ENCODE measurements at regions not wholly inside any gene's neighbourhood (a gene's known extent, or its start where the extent isn't known, plus 50 kb on each side); places are given as distances from the start of the nearest gene placed in this dataset.

DNA sequence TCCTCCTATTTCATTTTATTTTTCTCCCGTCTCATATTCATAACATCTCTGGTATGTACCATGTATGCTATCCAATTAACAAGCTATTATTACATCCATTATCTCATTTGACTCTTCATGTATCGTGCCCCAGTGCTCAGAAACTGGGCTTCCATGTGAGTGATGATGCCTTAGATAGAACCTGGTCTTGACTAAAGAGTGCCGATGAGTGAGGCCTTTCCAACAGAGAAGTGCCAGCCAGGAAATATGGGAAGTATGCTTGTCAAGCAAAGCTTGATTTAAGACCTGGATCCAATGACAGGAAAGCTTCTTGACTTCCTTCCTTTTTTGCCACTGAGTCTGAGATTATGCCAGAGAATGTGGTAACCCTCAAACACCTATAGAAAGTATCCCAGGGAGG, 371.7 kb upstream of the FGF13 start:
- TF ChIP-seq, protein P1, sequence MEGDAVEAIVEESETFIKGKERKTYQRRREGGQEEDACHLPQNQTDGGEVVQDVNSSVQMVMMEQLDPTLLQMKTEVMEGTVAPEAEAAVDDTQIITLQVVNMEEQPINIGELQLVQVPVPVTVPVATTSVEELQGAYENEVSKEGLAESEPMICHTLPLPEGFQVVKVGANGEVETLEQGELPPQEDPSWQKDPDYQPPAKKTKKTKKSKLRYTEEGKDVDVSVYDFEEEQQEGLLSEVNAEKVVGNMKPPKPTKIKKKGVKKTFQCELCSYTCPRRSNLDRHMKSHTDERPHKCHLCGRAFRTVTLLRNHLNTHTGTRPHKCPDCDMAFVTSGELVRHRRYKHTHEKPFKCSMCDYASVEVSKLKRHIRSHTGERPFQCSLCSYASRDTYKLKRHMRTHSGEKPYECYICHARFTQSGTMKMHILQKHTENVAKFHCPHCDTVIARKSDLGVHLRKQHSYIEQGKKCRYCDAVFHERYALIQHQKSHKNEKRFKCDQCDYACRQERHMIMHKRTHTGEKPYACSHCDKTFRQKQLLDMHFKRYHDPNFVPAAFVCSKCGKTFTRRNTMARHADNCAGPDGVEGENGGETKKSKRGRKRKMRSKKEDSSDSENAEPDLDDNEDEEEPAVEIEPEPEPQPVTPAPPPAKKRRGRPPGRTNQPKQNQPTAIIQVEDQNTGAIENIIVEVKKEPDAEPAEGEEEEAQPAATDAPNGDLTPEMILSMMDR (IDR thresholded peaks at IDR 0.05; ENCODE audit: poor library complexity), result no peak
- no peak for TF ChIP-seq EZH2 (IDR thresholded peaks at IDR 0.05; ENCODE audit: borderline replicate concordance)
- no peak for TF ChIP-seq EZH2phosphoT487 (IDR thresholded peaks at IDR 0.05; ENCODE audit: low read depth, severe bottlenecking, unreplicated experiment)
